K562 (cell line): ENCODE measurements at regions not wholly inside any gene's neighbourhood (a gene's known extent, or its start where the extent isn't known, plus 50 kb on each side); places are given as distances from the start of the nearest gene placed in this dataset.

Experiments used
- CTCF ChIP-seq, 3 experiments: IDR thresholded peaks in 2 of 3; conservative IDR thresholded peaks in 1 of 3; 2 replicates each; pipeline ENCODE4 v1.5.1; 2011 to 2012; ENCODE audit warnings: low read length in 3 of 3, mild to moderate bottlenecking in 3 of 3, control low read depth in 2 of 3, improper control_type of control experiment in 1 of 3, inconsistent platforms in 1 of 3, low read depth in 1 of 3, mixed read lengths in 1 of 3, moderate library complexity in 1 of 3; ENCODE audit not compliant: insufficient read depth in 2 of 3
- JUND ChIP-seq, 2 experiments: IDR thresholded peaks; 2 replicates in 1 of 2; 3 replicates in 1 of 2; pipeline ENCODE4 v1.6.1; 2011; ENCODE audit warnings: borderline replicate concordance in 2 of 2, low read depth in 2 of 2, low read length in 2 of 2, improper control_type of control experiment in 1 of 2, missing biosample characterization in 1 of 2, missing genetic modification characterization in 1 of 2, missing genetic modification reagents in 1 of 2
- NFE2L1 ChIP-seq: fragments of 450-650 bp; IDR thresholded peaks from 2 replicates; pipeline ENCODE4 v1.6.1; 2016; ENCODE audit warnings: missing genetic modification characterization, low read depth, mild to moderate bottlenecking, missing compliant biosample characterization, moderate library complexity, borderline replicate concordance
- PATZ1 ChIP-seq: fragments of 250-450 bp; sonication (Bioruptor Pico); IDR thresholded peaks from 2 replicates; pipeline ENCODE4 v1.5.0; 2020; ENCODE audit warnings: mild to moderate bottlenecking, borderline replicate concordance
- POLR2A ChIP-seq: fragments of 450-650 bp; conservative IDR thresholded peaks from 2 replicates; pipeline ENCODE4 v1.6.1; 2016
- POLR2AphosphoS2 ChIP-seq: IDR thresholded peaks from 2 replicates; pipeline ENCODE4 v1.6.1; 2012; ENCODE audit warnings: low read length, improper control_type of control experiment
- POLR3A ChIP-seq: IDR thresholded peaks from 2 replicates; pipeline ENCODE4 v1.6.1; 2011; ENCODE audit warnings: borderline replicate concordance, mild to moderate bottlenecking, moderate library complexity; ENCODE audit not compliant: insufficient read length, insufficient read depth; ENCODE audit errors: extremely low read depth
- SP1 ChIP-seq: sonication (generic); formaldehyde crosslinking; IDR thresholded peaks from 2 replicates; pipeline ENCODE4 v1.8.1; 2022; ENCODE audit warnings: mild to moderate bottlenecking, missing genetic modification reagents

- TF ChIP-seq JUND (IDR thresholded peaks at IDR 0.05; ENCODE audit: borderline replicate concordance, low read depth, low read length) (no peak), JUND (tag; IDR thresholded peaks at IDR 0.05; ENCODE audit: borderline replicate concordance, low read depth, low read length) (no peak), CTCF (IDR thresholded peaks at IDR 0.05 in 2 of 3, conservative IDR thresholded peaks at IDR 0.05 in 1 of 3; ENCODE audit: insufficient read depth in 2 of 3, low read depth in 1 of 3, low read length in 3 of 3) (no peak), POLR3A (no peak), POLR2A (no peak), SP1 (CRISPR knock-in tag) (no peak), POLR2AphosphoS2 (no peak), NFE2L1 (tag) (no peak), PATZ1 (CRISPR knock-in tag) (no peak)
Observed at GRCh38 chr22:27609451-27609888, 192.1 kb downstream of the MN1 start.
